Transverse colon (tissue), 4 donors: ENCODE measurements at regions not wholly inside any gene's neighbourhood (a gene's known extent, or its start where the extent isn't known, plus 50 kb on each side); places are given as distances from the start of the nearest gene placed in this dataset.
A peak's percentile ranks its signal among the peaks of the same experiment; 100 is the strongest.
"Not testable (repeated sequence)": the region's sequence is repeated elsewhere in the genome, so short reads cannot be mapped to it uniquely, and the experiment has no call there.

ENCODE experiments used
- DNase-seq: peaks from one replicate; pipeline ENCODE4 v3.0.0-alpha.2; 2019
- H3K27ac ChIP-seq, 4 donors: fragments of 200-600 bp; sonication (generic); 2 replicates each; pipeline ENCODE4 v1.5.1; 2016 to 2018; ENCODE audit warnings: inconsistent platforms in 4 of 4
- H3K27me3 ChIP-seq: fragments of 200-600 bp; sonication (generic); 2 replicates; pipeline ENCODE4 v1.5.1; 2017; ENCODE audit warnings: inconsistent platforms
- H3K36me3 ChIP-seq, 4 donors: fragments of 200-600 bp; sonication (generic); 2 replicates each; pipeline ENCODE4 v1.5.1; 2017 to 2019; ENCODE audit warnings: inconsistent platforms in 4 of 4
- H3K4me1 ChIP-seq, 4 donors: fragments of 200-600 bp; sonication (generic); 2 replicates each; pipeline ENCODE4 v1.5.1; 2017 to 2020; ENCODE audit warnings: inconsistent platforms in 4 of 4
- H3K4me3 ChIP-seq, 4 donors: fragments of 200-600 bp; sonication (generic); 1 replicate in 1 of 4; 2 replicates in 3 of 4; pipeline versions ENCODE4 v1.5.1 to v1.6.1; 2017 to 2019; ENCODE audit warnings: inconsistent platforms in 4 of 4
- H3K9me3 ChIP-seq, 2 donors: fragments of 200-600 bp; sonication (generic); 2 replicates each; pipeline ENCODE4 v1.5.1; 2017 to 2019; ENCODE audit warnings: inconsistent platforms in 2 of 2
- EP300 ChIP-seq: sonication (generic); formaldehyde crosslinking; IDR thresholded peaks from one replicate; pipeline ENCODE4 v1.6.1; 2017; ENCODE audit warnings: antibody characterized with exemption, low read depth
- POLR2A ChIP-seq: fragments of 450-650 bp; IDR thresholded peaks from one replicate; pipeline ENCODE4 v1.6.1; 2016; ENCODE audit warnings: antibody characterized with exemption, mild to moderate bottlenecking, moderate library complexity
- POLR2AphosphoS5 ChIP-seq, 3 donors: sonication (generic); formaldehyde crosslinking; IDR thresholded peaks; one replicate each; pipeline ENCODE4 v1.6.1; 2016; ENCODE audit warnings: antibody characterized with exemption in 3 of 3
- WGBS, 2 donors: methylation state at CpG; one replicate each; pipeline ENCODE4 v1.1.5; 2018; ENCODE audit warnings: low coverage in 1 of 2; 5-methylcytosine and 5-hydroxymethylcytosine counted together
- in situ Hi-C, 4 donors: fragments of 200-750 bp; cut with MboI; loops; one replicate each; pipeline versions ENCODE4 v1.15.0 to v1.15.1; 2017; ENCODE audit warnings: low sequenced_read_pairs in 3 of 4, low pct_ligation_motif_present in 1 of 4, low pct_unique_long_range_greater_than_20kb in 1 of 4
- intact Hi-C: fragments of 100-400 bp; cut with DNase I; formaldehyde crosslinking; loops from one replicate; pipeline ENCODE4 v1.15.1; 2023; ENCODE audit warnings: low total_unique reads
- TF ChIP-seq, protein P1 (sequence below), 5 experiments: fragments of 200-600 bp in 3 of 5; fragments of 450-650 bp in 2 of 5; sonication (generic) in 3 of 5; IDR thresholded peaks; 1 replicate in 2 of 5; 2 replicates in 3 of 5; pipeline ENCODE4 v1.5.1; 2016 to 2017; ENCODE audit warnings: antibody characterized with exemption in 5 of 5, inconsistent platforms in 3 of 5, mild to moderate bottlenecking in 2 of 5, moderate library complexity in 1 of 5

DNA sequence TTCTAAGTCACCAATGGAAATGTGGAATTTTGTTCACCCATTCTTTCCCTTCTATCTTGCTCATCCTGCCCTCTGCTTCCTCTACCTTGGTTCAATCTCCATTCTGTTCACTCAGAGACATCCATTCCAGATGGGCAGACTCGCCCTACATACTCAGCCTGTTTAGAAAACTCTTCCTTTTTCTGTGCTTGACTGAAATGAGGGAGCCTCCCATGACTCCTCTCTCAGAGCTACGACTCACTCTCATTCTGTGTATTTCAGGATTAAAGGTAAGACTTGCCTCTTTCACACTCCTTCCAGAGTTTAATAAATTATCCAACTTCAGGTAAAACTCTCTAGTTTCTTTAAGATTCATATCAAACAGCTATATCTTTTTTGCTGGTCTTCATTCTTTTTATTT lies 182.8 kb downstream of the HS3ST3A1 start:
- Histone ChIP-seq H3K9me3 (no peaks in the 10 kb centered on the region), H3K4me3 (no peak overlapping the region), H3K27me3 (no peaks in the 10 kb centered on the region), H3K4me1 (peaks cover 0 to 23% (median 7%) of the 10 kb centered on the region in 4 donors), H3K27ac (no peak overlapping the region), H3K36me3 (no peaks in the 10 kb centered on the region)
- intact Hi-C loops = no loop called here
- no peak for TF ChIP-seq POLR2AphosphoS5 (IDR thresholded peaks at IDR 0.05)
- no peak for TF ChIP-seq EP300
- TF ChIP-seq, protein P1, sequence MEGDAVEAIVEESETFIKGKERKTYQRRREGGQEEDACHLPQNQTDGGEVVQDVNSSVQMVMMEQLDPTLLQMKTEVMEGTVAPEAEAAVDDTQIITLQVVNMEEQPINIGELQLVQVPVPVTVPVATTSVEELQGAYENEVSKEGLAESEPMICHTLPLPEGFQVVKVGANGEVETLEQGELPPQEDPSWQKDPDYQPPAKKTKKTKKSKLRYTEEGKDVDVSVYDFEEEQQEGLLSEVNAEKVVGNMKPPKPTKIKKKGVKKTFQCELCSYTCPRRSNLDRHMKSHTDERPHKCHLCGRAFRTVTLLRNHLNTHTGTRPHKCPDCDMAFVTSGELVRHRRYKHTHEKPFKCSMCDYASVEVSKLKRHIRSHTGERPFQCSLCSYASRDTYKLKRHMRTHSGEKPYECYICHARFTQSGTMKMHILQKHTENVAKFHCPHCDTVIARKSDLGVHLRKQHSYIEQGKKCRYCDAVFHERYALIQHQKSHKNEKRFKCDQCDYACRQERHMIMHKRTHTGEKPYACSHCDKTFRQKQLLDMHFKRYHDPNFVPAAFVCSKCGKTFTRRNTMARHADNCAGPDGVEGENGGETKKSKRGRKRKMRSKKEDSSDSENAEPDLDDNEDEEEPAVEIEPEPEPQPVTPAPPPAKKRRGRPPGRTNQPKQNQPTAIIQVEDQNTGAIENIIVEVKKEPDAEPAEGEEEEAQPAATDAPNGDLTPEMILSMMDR (IDR thresholded peaks at IDR 0.05) = no peak
- TF ChIP-seq POLR2A = no peak
- DNase-seq = no peak
- in situ Hi-C loops = no loop called here
- 75% methylated on average over 2 of the region's 2 CpGs; no CpG with 5 or more reads in 1 of the 2 donors for WGBS, 2 donors

DNA sequence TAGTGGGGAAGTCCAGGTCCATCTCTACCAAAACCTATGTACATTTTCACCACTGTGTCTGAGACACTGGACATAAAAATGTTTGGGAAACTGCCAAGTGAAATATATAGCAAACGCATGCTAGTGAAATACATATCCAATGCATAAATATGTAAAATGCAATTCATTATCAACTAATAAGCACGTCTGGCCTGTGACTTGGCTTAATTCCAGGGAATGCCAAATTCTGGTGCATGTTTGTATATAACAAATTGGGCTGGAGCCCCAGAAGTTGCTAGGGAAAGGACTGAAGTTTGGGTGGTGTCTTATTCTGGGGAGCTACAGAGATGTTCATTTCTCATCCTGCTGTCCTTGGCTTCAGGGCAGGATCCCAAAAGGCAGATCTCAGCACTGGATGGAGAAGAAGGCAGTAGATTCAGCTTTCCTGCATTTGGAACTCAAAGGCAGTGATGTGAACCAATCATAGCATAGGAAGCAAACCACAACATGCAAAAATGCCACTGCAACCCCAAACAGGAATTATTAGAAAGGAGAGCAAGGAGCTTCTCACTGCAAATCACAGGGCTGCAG lies 184.3 kb downstream of the HS3ST3A1 start:
- WGBS, 2 donors = 29 to 56% methylated on average over 1 to 2 of the region's 2 CpGs
- H3K27ac ChIP-seq = no peak overlapping the region
- H3K9me3 ChIP-seq = no peaks in the 10 kb centered on the region
- H3K4me3 ChIP-seq = no peak overlapping the region
- no peaks in the 10 kb centered on the region for H3K36me3 ChIP-seq
- in situ Hi-C loops (no loop called here), intact Hi-C loops (no loop called here)
- DNase-seq = no peak
- peaks cover 0 to 23% (median 7%) of the 10 kb centered on the region in 4 donors for H3K4me1 ChIP-seq
- TF ChIP-seq POLR2AphosphoS5 (IDR thresholded peaks at IDR 0.05) (no peak), EP300 (no peak), POLR2A (no peak)
- TF ChIP-seq, protein P1 (IDR thresholded peaks at IDR 0.05) = no peak
- H3K27me3 ChIP-seq = no peaks in the 10 kb centered on the region

DNA sequence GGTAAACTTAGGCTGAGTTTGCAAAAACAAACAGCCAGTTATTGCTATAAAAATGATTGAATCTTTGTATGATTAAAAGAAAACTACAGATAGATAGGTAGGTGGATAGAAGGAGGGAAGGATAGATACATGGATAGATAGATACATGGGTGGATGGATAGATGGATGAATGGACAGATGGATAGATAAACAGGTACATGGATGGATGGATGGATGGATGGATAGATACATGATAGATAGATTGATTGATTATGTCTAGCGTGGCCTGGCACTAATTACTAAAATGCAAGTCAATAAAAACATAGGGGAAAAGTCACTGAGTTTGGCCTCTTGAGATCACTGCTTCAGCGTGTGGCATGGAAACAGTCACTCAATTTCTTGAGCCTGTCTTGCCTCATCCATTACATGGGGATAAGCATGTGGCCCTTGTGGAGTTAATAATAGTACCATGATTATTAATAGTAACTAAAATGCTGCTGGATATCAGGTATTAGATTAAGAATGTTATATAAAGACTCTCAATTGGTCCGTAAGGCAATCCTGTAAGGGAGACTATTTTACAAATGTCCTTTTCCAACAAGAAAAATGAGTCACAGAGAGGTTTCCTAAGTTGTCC lies 184.9 kb downstream of the HS3ST3A1 start:
- TF ChIP-seq, protein P1 (IDR thresholded peaks at IDR 0.05) = no peak
- no peaks in the 10 kb centered on the region for H3K27me3 ChIP-seq
- 72 to 88% methylated on average over 3 of the region's 3 CpGs for WGBS, 2 donors
- H3K36me3 ChIP-seq = no peaks in the 10 kb centered on the region
- DNase-seq = no peak
- peaks cover 0 to 23% (median 7%) of the 10 kb centered on the region in 4 donors for H3K4me1 ChIP-seq
- intact Hi-C loops = no loop called here
- H3K4me3 ChIP-seq = no peak overlapping the region
- in situ Hi-C loops = no loop called here
- no peak overlapping the region for H3K27ac ChIP-seq
- H3K9me3 ChIP-seq = no peaks in the 10 kb centered on the region

DNA sequence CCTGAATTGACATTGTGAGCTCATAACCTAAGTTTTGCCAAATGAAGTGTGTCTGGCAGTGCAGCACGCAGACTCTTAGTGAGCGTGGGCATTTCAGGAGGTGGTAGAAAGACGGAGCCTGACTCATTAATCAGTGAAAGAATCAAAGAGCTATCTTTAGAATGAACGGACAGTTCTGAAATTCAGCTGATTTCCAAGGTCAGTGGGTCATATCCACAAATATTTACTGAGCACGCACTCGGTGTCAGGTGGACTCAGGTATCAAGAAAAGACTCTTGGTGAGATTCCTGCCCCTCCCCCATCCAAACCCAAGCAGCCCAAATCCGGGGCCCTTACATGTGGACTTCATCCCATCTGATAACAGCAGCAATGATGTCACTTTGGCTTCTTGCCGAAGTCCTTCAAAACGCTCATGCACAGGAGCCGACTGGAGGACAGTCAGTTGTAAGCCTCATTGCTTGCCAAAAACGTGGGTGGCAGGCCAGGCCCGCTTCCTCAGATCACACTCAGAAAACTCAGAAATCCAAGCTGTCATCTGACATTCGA lies 185.8 kb downstream of the HS3ST3A1 start:
- no peaks in the 10 kb centered on the region for H3K36me3 ChIP-seq
- no peak overlapping the region for H3K4me3 ChIP-seq
- no peak for TF ChIP-seq EP300
- no peak for TF ChIP-seq POLR2AphosphoS5 (IDR thresholded peaks at IDR 0.05)
- TF ChIP-seq, protein P1 (IDR thresholded peaks at IDR 0.05) = no peak
- TF ChIP-seq POLR2A = no peak
- 27 to 73% methylated on average over 4 to 13 of the region's 13 CpGs for WGBS, 2 donors
- peak; percentile 60 for DNase-seq
- H3K27me3 ChIP-seq = no peaks in the 10 kb centered on the region
- in situ Hi-C loops = no loop called here
- H3K9me3 ChIP-seq = no peaks in the 10 kb centered on the region
- no peak overlapping the region for H3K27ac ChIP-seq
- intact Hi-C loops = no loop called here
- peaks cover 0 to 20% (median 7%) of the 10 kb centered on the region in 4 donors for H3K4me1 ChIP-seq

DNA sequence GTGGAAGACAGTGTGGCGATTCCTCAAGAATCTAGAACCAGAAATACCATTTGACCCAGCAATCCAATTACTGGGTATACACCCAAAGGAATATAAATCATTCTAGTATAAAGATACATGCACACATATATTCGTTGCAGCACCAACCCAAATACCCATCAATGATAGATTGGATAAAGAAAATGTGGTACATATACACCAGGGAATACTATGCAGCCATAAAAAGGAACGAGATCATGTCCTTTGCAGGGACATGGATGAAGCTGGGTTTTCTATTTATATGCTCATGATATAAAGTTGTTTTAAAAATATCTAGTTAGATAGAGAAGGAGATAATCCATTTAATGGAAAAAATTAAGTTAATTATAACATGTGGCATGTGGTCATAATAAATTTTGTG lies 186.5 kb downstream of the HS3ST3A1 start:
- intact Hi-C loops, H3K4me3 ChIP-seq, H3K27me3 ChIP-seq, H3K36me3 ChIP-seq, DNase-seq, in situ Hi-C loops, H3K27ac ChIP-seq, H3K9me3 ChIP-seq: not testable (repeated sequence)
- WGBS, 2 donors = 67 to 85% methylated on average over 3 of the region's 3 CpGs
- peaks cover 0 to 15% (median 4%) of the 10 kb centered on the region in 4 donors for H3K4me1 ChIP-seq
